ENCODE measurements at regions not wholly inside any gene's neighbourhood (a gene's known extent, or its start where the extent isn't known, plus 50 kb on each side); places are given as distances from the start of the nearest gene placed in this dataset.

GRCh38 chr3:153311541-153311940 is 149.5 kb downstream of the RAP2B start:
- DNase-seq (ENCODE audit: low spot score): no peak
- TF ChIP-seq CTCF (IDR thresholded peaks at IDR 0.05; ENCODE audit: borderline replicate concordance, control extremely low read depth, extremely low read depth, insufficient read depth, missing control alignments): no peak
- in situ Hi-C loops (cut with MboI; ENCODE audit: low sequenced_read_pairs, unreplicated experiment): no loop called here

- in situ Hi-C loops (cut with MboI; ENCODE audit: low sequenced_read_pairs, unreplicated experiment): no loop called here
Observed at GRCh38 chr3:153313302-153313965, 151.4 kb downstream of the RAP2B start.

GRCh38 chr3:153314038-153314437 is 152.0 kb downstream of the RAP2B start:
- in situ Hi-C loops (cut with MboI; ENCODE audit: low sequenced_read_pairs, unreplicated experiment): no loop called here
- no peak for TF ChIP-seq CTCF (IDR thresholded peaks at IDR 0.05; ENCODE audit: borderline replicate concordance, control extremely low read depth, extremely low read depth, insufficient read depth, missing control alignments)
- no peak for DNase-seq (ENCODE audit: low spot score)

More at GRCh38 chr3:153313302-153313965, 151.4 kb downstream of the RAP2B start:
- no peak for TF ChIP-seq CTCF (IDR thresholded peaks at IDR 0.05; ENCODE audit: borderline replicate concordance, control extremely low read depth, extremely low read depth, insufficient read depth, missing control alignments)
- DNase-seq (ENCODE audit: low spot score): no peak

- DNase-seq (ENCODE audit: low spot score): no peak
- no peak for TF ChIP-seq CTCF (IDR thresholded peaks at IDR 0.05; ENCODE audit: borderline replicate concordance, control extremely low read depth, extremely low read depth, insufficient read depth, missing control alignments)
- in situ Hi-C loops (cut with MboI; ENCODE audit: low sequenced_read_pairs, unreplicated experiment): no loop called here
Observed at GRCh38 chr3:153315781-153316180, 153.8 kb downstream of the RAP2B start.

GRCh38 chr3:153319705-153320554 is 157.9 kb downstream of the RAP2B start:
- TF ChIP-seq CTCF (IDR thresholded peaks at IDR 0.05; ENCODE audit: borderline replicate concordance, control extremely low read depth, extremely low read depth, insufficient read depth, missing control alignments): no peak
- in situ Hi-C loops (cut with MboI; ENCODE audit: low sequenced_read_pairs, unreplicated experiment): no loop called here
- DNase-seq (ENCODE audit: low spot score): no peak

- in situ Hi-C loops (cut with MboI; ENCODE audit: low sequenced_read_pairs, unreplicated experiment): no loop called here
- DNase-seq (ENCODE audit: low spot score): no peak
- TF ChIP-seq CTCF (IDR thresholded peaks at IDR 0.05; ENCODE audit: borderline replicate concordance, control extremely low read depth, extremely low read depth, insufficient read depth, missing control alignments): no peak
Observed at GRCh38 chr3:153320585-153321128, 158.6 kb downstream of the RAP2B start.
